Hepatocyte (in vitro differentiated cells): ENCODE measurements at regions not wholly inside any gene's neighbourhood (a gene's known extent, or its start where the extent isn't known, plus 50 kb on each side); places are given as distances from the start of the nearest gene placed in this dataset.

Source experiments
- DNase-seq: peaks from one replicate; pipeline ENCODE4 v3.0.0-alpha.2; 2016; ENCODE audit warnings: low spot score
- H2AFZ ChIP-seq: fragments of 200-600 bp; sonication (generic); 2 replicates; pipeline ENCODE4 v1.6.0; 2016; ENCODE audit warnings: antibody characterized with exemption, mild to moderate bottlenecking
- H3K27ac ChIP-seq: fragments of 200-600 bp; sonication (generic); 2 replicates; pipeline ENCODE4 v1.5.1; 2016; ENCODE audit warnings: mild to moderate bottlenecking
- H3K27me3 ChIP-seq: fragments of 200-600 bp; sonication (generic); 2 replicates; pipeline ENCODE4 v1.6.1; 2016
- H3K36me3 ChIP-seq: fragments of 200-600 bp; sonication (generic); replicated peaks from 2 replicates; pipeline ENCODE4 v1.5.1; 2016; ENCODE audit warnings: low read depth; ENCODE audit not compliant: insufficient read depth
- H3K4me1 ChIP-seq: fragments of 200-600 bp; sonication (generic); 2 replicates; pipeline ENCODE4 v1.5.1; 2016; ENCODE audit warnings: mild to moderate bottlenecking, moderate library complexity; ENCODE audit not compliant: insufficient read depth
- H3K4me2 ChIP-seq: fragments of 200-600 bp; sonication (generic); 2 replicates; pipeline ENCODE4 v1.6.0; 2016
- H3K4me3 ChIP-seq: fragments of 200-600 bp; sonication (generic); 2 replicates; pipeline ENCODE4 v1.5.1; 2016; ENCODE audit warnings: mild to moderate bottlenecking
- H3K79me2 ChIP-seq: fragments of 200-600 bp; sonication (generic); 2 replicates; pipeline ENCODE4 v1.6.0; 2017; ENCODE audit warnings: mild to moderate bottlenecking
- H3K9me2 ChIP-seq: fragments of 200-600 bp; sonication (generic); replicated peaks from 2 replicates; pipeline ENCODE4 v1.6.0; 2017; ENCODE audit warnings: mild to moderate bottlenecking; ENCODE audit not compliant: insufficient read depth
- H3K9me3 ChIP-seq: fragments of 200-600 bp; sonication (generic); 2 replicates; pipeline ENCODE4 v1.5.1; 2016; ENCODE audit warnings: low read depth, mild to moderate bottlenecking
- H4K20me1 ChIP-seq: fragments of 200-600 bp; sonication (generic); 2 replicates; pipeline ENCODE4 v1.6.0; 2016; ENCODE audit warnings: mild to moderate bottlenecking; ENCODE audit not compliant: insufficient read depth, poor library complexity, severe bottlenecking
- CTCF ChIP-seq: fragments of 200-600 bp; sonication (generic); IDR thresholded peaks from 2 replicates; pipeline ENCODE4 v1.5.1; 2016; ENCODE audit warnings: antibody characterized with exemption, mild to moderate bottlenecking; ENCODE audit not compliant: poor library complexity
- EZH2 ChIP-seq: fragments of 200-600 bp; sonication (generic); IDR thresholded peaks from 2 replicates; pipeline ENCODE4 v1.6.1; 2016; ENCODE audit warnings: antibody characterized with exemption, mild to moderate bottlenecking, borderline replicate concordance
- EZH2phosphoT487 ChIP-seq: fragments of 200-600 bp; sonication (generic); IDR thresholded peaks from one replicate; pipeline ENCODE4 v1.6.1; 2018; ENCODE audit warnings: antibody characterized with exemption, mild to moderate bottlenecking, low read depth, moderate library complexity; ENCODE audit not compliant: unreplicated experiment, severe bottlenecking
- WGBS: methylation state at CpG from one replicate; pipeline ENCODE4 v1.1.6; 2016; ENCODE audit warnings: low lambda C conversion rate; ENCODE audit errors: missing lambda C conversion rate; 5-methylcytosine and 5-hydroxymethylcytosine counted together

GRCh38 chr5:121624035-121624434 is 227.6 kb upstream of the FTMT start:
- H3K9me2 ChIP-seq = no peaks in the 10 kb centered on the region
- H3K27me3 ChIP-seq = no peaks in the 10 kb centered on the region
- no peak for DNase-seq
- H3K4me3 ChIP-seq = no peak overlapping the region
- no peaks in the 10 kb centered on the region for H3K9me3 ChIP-seq
- H3K4me1 ChIP-seq = no peaks in the 10 kb centered on the region
- TF ChIP-seq CTCF = no peak
- H3K79me2 ChIP-seq = no peaks in the 10 kb centered on the region
- no peaks in the 10 kb centered on the region for H4K20me1 ChIP-seq
- H2AFZ ChIP-seq = no peak overlapping the region
- no peak overlapping the region for H3K4me2 ChIP-seq
- WGBS = 94% methylated on average over 2 of the region's 2 CpGs
- no peaks in the 10 kb centered on the region for H3K36me3 ChIP-seq
- no peak overlapping the region for H3K27ac ChIP-seq

- Histone ChIP-seq H3K79me2 (no peaks in the 10 kb centered on the region), H3K27ac (no peak overlapping the region), H3K4me2 (no peak overlapping the region), H3K27me3 (no peaks in the 10 kb centered on the region), H4K20me1 (no peaks in the 10 kb centered on the region), H2AFZ (no peak overlapping the region), H3K4me1 (no peaks in the 10 kb centered on the region), H3K36me3 (no peaks in the 10 kb centered on the region), H3K9me3 (no peaks in the 10 kb centered on the region), H3K9me2 (no peaks in the 10 kb centered on the region), H3K4me3 (no peak overlapping the region)
- WGBS = 81% methylated on average over 3 of the region's 3 CpGs
- DNase-seq = no peak
- no peak for TF ChIP-seq EZH2phosphoT487
These were observed 222.9 kb upstream of the FTMT start for GRCh38 chr5:121628783-121629182.

- 64% methylated on average over 5 of the region's 5 CpGs for WGBS
- peak; percentile 22 for DNase-seq
These were observed 221.3 kb upstream of the FTMT start for GRCh38 chr5:121630402-121630801.

GRCh38 chr5:121634946-121635345 is 216.7 kb upstream of the FTMT start:
- no peak for TF ChIP-seq EZH2phosphoT487
- Histone ChIP-seq H4K20me1 (no peaks in the 10 kb centered on the region), H3K36me3 (no peaks in the 10 kb centered on the region), H3K9me2 (no peaks in the 10 kb centered on the region), H3K79me2 (no peaks in the 10 kb centered on the region), H3K27me3 (no peaks in the 10 kb centered on the region), H2AFZ (no peak overlapping the region), H3K4me3 (no peak overlapping the region), H3K9me3 (no peaks in the 10 kb centered on the region), H3K4me1 (no peaks in the 10 kb centered on the region), H3K27ac (no peak overlapping the region), H3K4me2 (no peak overlapping the region)
- WGBS = 89% methylated on average over 2 of the region's 2 CpGs
- DNase-seq = no peak

More at GRCh38 chr5:121630402-121630801, 221.3 kb upstream of the FTMT start:
- Histone ChIP-seq H3K36me3 (no peaks in the 10 kb centered on the region), H3K4me1 (no peaks in the 10 kb centered on the region), H3K9me2 (no peaks in the 10 kb centered on the region), H3K27ac (no peak overlapping the region), H3K79me2 (no peaks in the 10 kb centered on the region), H2AFZ (no peak overlapping the region), H4K20me1 (no peaks in the 10 kb centered on the region), H3K27me3 (no peaks in the 10 kb centered on the region), H3K4me3 (no peak overlapping the region), H3K9me3 (no peaks in the 10 kb centered on the region), H3K4me2 (no peak overlapping the region)
- no peak for TF ChIP-seq EZH2phosphoT487
- TF ChIP-seq CTCF = peak; percentile 51

GRCh38 chr5:121638126-121638525 is 213.6 kb upstream of the FTMT start:
- Histone ChIP-seq H3K9me3 (no peaks in the 10 kb centered on the region), H3K27me3 (no peaks in the 10 kb centered on the region), H3K4me2 (no peak overlapping the region), H3K36me3 (no peaks in the 10 kb centered on the region), H4K20me1 (no peaks in the 10 kb centered on the region), H3K4me1 (no peaks in the 10 kb centered on the region), H3K9me2 (no peaks in the 10 kb centered on the region), H3K27ac (no peak overlapping the region), H3K79me2 (no peaks in the 10 kb centered on the region), H2AFZ (no peak overlapping the region), H3K4me3 (no peak overlapping the region)
- no peak for DNase-seq
- WGBS = 91% methylated on average over 2 of the region's 2 CpGs
- TF ChIP-seq EZH2phosphoT487 (no peak), EZH2 (no peak), CTCF (no peak)
